ENCODE measurements at regions not wholly inside any gene's neighbourhood (a gene's known extent, or its start where the extent isn't known, plus 50 kb on each side); places are given as distances from the start of the nearest gene placed in this dataset.

DNA sequence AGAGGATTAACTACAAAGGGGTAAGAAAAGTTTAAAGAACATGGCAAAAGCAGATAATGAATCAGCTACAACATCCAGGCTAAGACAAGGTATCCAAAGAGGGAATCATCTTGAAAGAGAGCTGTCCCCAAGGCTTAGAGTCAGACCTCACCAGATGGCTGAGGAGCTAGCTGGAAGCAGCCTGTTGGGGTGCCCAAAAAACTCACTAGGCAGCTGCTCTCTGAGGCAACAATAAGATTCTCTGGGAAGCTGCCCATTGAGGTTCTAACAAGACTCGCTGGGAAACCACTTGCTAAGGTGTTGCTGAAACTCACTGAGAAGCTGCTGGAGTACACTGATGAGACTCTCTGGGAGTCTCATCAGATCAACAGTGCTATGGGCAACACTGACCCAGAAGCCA, 185.2 kb downstream of the CETN3 start:
- TF ChIP-seq, protein P1, sequence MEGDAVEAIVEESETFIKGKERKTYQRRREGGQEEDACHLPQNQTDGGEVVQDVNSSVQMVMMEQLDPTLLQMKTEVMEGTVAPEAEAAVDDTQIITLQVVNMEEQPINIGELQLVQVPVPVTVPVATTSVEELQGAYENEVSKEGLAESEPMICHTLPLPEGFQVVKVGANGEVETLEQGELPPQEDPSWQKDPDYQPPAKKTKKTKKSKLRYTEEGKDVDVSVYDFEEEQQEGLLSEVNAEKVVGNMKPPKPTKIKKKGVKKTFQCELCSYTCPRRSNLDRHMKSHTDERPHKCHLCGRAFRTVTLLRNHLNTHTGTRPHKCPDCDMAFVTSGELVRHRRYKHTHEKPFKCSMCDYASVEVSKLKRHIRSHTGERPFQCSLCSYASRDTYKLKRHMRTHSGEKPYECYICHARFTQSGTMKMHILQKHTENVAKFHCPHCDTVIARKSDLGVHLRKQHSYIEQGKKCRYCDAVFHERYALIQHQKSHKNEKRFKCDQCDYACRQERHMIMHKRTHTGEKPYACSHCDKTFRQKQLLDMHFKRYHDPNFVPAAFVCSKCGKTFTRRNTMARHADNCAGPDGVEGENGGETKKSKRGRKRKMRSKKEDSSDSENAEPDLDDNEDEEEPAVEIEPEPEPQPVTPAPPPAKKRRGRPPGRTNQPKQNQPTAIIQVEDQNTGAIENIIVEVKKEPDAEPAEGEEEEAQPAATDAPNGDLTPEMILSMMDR (conservative IDR thresholded peaks at IDR 0.05; ENCODE audit: low read depth, low read length), result no peak
- TF ChIP-seq SMC3 (IDR thresholded peaks at IDR 0.05; ENCODE audit: low read depth, low read length) (no peak), RAD21 (IDR thresholded peaks at IDR 0.05; ENCODE audit: low read length) (no peak), POLR2A (IDR thresholded peaks at IDR 0.05; ENCODE audit: low read depth, low read length) (no peak), BHLHE40 (IDR thresholded peaks at IDR 0.05; ENCODE audit: low read depth, low read length) (no peak), MAZ (IDR thresholded peaks at IDR 0.05; ENCODE audit: borderline replicate concordance, low read depth, low read length) (no peak), CHD1 (IDR thresholded peaks at IDR 0.05; ENCODE audit: low read depth, low read length) (no peak), RFX5 (IDR thresholded peaks at IDR 0.05; ENCODE audit: low read depth, low read length) (no peak), CEBPB (IDR thresholded peaks at IDR 0.05; ENCODE audit: low read depth, low read length) (no peak), MAFK (IDR thresholded peaks at IDR 0.05; ENCODE audit: low read depth, low read length) (no peak), RCOR1 (IDR thresholded peaks at IDR 0.05; ENCODE audit: insufficient replicate concordance, low read length) (no peak), MXI1 (IDR thresholded peaks at IDR 0.05; ENCODE audit: borderline replicate concordance, low read depth, low read length) (no peak)
- TF ChIP-seq, protein P2, sequence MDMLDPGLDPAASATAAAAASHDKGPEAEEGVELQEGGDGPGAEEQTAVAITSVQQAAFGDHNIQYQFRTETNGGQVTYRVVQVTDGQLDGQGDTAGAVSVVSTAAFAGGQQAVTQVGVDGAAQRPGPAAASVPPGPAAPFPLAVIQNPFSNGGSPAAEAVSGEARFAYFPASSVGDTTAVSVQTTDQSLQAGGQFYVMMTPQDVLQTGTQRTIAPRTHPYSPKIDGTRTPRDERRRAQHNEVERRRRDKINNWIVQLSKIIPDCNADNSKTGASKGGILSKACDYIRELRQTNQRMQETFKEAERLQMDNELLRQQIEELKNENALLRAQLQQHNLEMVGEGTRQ (IDR thresholded peaks at IDR 0.05; ENCODE audit: low read depth, low read length), result no peak
- TF ChIP-seq, protein P3, sequence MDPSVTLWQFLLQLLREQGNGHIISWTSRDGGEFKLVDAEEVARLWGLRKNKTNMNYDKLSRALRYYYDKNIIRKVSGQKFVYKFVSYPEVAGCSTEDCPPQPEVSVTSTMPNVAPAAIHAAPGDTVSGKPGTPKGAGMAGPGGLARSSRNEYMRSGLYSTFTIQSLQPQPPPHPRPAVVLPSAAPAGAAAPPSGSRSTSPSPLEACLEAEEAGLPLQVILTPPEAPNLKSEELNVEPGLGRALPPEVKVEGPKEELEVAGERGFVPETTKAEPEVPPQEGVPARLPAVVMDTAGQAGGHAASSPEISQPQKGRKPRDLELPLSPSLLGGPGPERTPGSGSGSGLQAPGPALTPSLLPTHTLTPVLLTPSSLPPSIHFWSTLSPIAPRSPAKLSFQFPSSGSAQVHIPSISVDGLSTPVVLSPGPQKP (IDR thresholded peaks at IDR 0.05; ENCODE audit: borderline replicate concordance, low read depth, low read length), result no peak
